ENCODE measurements at regions not wholly inside any gene's neighbourhood (a gene's known extent, or its start where the extent isn't known, plus 50 kb on each side); places are given as distances from the start of the nearest gene placed in this dataset.
A peak's percentile ranks its signal among the peaks of the same experiment; 100 is the strongest.

GRCh38 chr6:87929843-87930288 lies 117.8 kb upstream of the SPACA1 start (continued):
- TF ChIP-seq ZNF142 (CRISPR knock-in tag; IDR thresholded peaks at IDR 0.05) (no peak), SALL2 (CRISPR knock-in tag; IDR thresholded peaks at IDR 0.05) (no peak), SP1 (IDR thresholded peaks at IDR 0.05) (no peak), SP1 (CRISPR knock-in tag; IDR thresholded peaks at IDR 0.05) (no peak), NKX3-1 (CRISPR knock-in tag; IDR thresholded peaks at IDR 0.05) (no peak), DRAP1 (CRISPR knock-in tag; IDR thresholded peaks at IDR 0.05) (0 out of 2 replicates have a peak, but pooled peaks have one; percentile 29), ZNF563 (CRISPR knock-in tag; IDR thresholded peaks at IDR 0.05) (no peak), YEATS2 (CRISPR knock-in tag; IDR thresholded peaks at IDR 0.05; ENCODE audit: borderline replicate concordance) (peak; percentile 19; the same call in 1 of the 2 replicates), TFDP1 (CRISPR knock-in tag; IDR thresholded peaks at IDR 0.05; ENCODE audit: borderline replicate concordance) (peak; percentile 26; the same call in 1 of the 2 replicates), ZNF512 (CRISPR knock-in tag; IDR thresholded peaks at IDR 0.05) (no peak), HOXA9 (CRISPR knock-in tag; IDR thresholded peaks at IDR 0.05; ENCODE audit: borderline replicate concordance) (no peak), IKZF5 (CRISPR knock-in tag; IDR thresholded peaks at IDR 0.05) (0 out of 2 replicates have a peak, but pooled peaks have one; percentile 21), CSRNP1 (CRISPR knock-in tag; IDR thresholded peaks at IDR 0.05) (no peak), TBX2 (CRISPR knock-in tag; IDR thresholded peaks at IDR 0.05; ENCODE audit: borderline replicate concordance) (peak; percentile 50; the same call in 1 of the 2 replicates), MLLT10 (CRISPR knock-in tag; IDR thresholded peaks at IDR 0.05) (no peak), FOXO4 (CRISPR knock-in tag; conservative IDR thresholded peaks at IDR 0.05) (no peak), ZNF546 (CRISPR knock-in tag; conservative IDR thresholded peaks at IDR 0.05) (no peak)
